Hematopoietic multipotent progenitor cell treated with erythropoietin and hydrocortisone succinate and interleukin-3 and kit ligand, for 8 days (in vitro differentiated cells): ENCODE measurements at regions not wholly inside any gene's neighbourhood (a gene's known extent, or its start where the extent isn't known, plus 50 kb on each side); places are given as distances from the start of the nearest gene placed in this dataset.

ENCODE experiments used
- DNase-seq: peaks from one replicate; pipeline ENCODE4 v3.0.0-alpha.2; 2015

GRCh38 chr12:19965196-19966038 lies 402.9 kb upstream of the PDE3A start:
- no peak for DNase-seq

- DNase-seq: no peak
Measured at GRCh38 chr12:19967001-19967400, 401.3 kb upstream of the PDE3A start.

- DNase-seq: no peak
Measured at GRCh38 chr12:19967431-19967830, 400.9 kb upstream of the PDE3A start.

- DNase-seq: no peak
Measured at GRCh38 chr12:19970116-19970515, 398.2 kb upstream of the PDE3A start.

- DNase-seq: no peak
Measured at GRCh38 chr12:19970821-19971220, 397.5 kb upstream of the PDE3A start.

GRCh38 chr12:19971361-19972280 lies 396.7 kb upstream of the PDE3A start:
- no peak for DNase-seq

- no peak for DNase-seq
Measured at GRCh38 chr12:19972325-19973288, 395.7 kb upstream of the PDE3A start.

- no peak for DNase-seq
Measured at GRCh38 chr12:19978193-19978592, 390.1 kb upstream of the PDE3A start.

- no peak for DNase-seq
Measured at GRCh38 chr12:19979584-19979983, 388.8 kb upstream of the PDE3A start.

- DNase-seq: no peak
Measured at GRCh38 chr12:19981944-19982343, 386.4 kb upstream of the PDE3A start.

GRCh38 chr12:19988001-19988400 lies 380.3 kb upstream of the PDE3A start:
- DNase-seq: no peak

GRCh38 chr12:19988459-19988873 lies 379.9 kb upstream of the PDE3A start:
- no peak for DNase-seq

- no peak for DNase-seq
Measured at GRCh38 chr12:19988948-19989347, 379.4 kb upstream of the PDE3A start.

- no peak for DNase-seq
Measured at GRCh38 chr12:19991146-19991545, 377.2 kb upstream of the PDE3A start.

- no peak for DNase-seq
Measured at GRCh38 chr12:19992311-19992710, 376.0 kb upstream of the PDE3A start.

- no peak for DNase-seq
Measured at GRCh38 chr12:19994968-19995367, 373.4 kb upstream of the PDE3A start.

GRCh38 chr12:19997656-19998400 lies 370.5 kb upstream of the PDE3A start:
- DNase-seq: no peak

GRCh38 chr12:19998411-19998810 lies 369.9 kb upstream of the PDE3A start:
- DNase-seq: no peak

- no peak for DNase-seq
Measured at GRCh38 chr12:19998961-19999804, 369.2 kb upstream of the PDE3A start.

GRCh38 chr12:19999805-20000138 lies 368.6 kb upstream of the PDE3A start:
- no peak for DNase-seq

GRCh38 chr12:20000229-20000849 lies 368.0 kb upstream of the PDE3A start:
- no peak for DNase-seq
